ENCODE measurements at regions not wholly inside any gene's neighbourhood (a gene's known extent, or its start where the extent isn't known, plus 50 kb on each side); places are given as distances from the start of the nearest gene placed in this dataset.

- H3K27ac ChIP-seq: no peak overlapping the region
Observed at GRCh38 chr5:4156153-4156552, 560.5 kb downstream of the IRX1 start.

GRCh38 chr5:4156889-4157288 lies 561.3 kb downstream of the IRX1 start:
- no peak overlapping the region for H3K27ac ChIP-seq
- TF ChIP-seq ZFX (IDR thresholded peaks at IDR 0.05; ENCODE audit: borderline replicate concordance) (no peak), CTCF (IDR thresholded peaks at IDR 0.05) (no peak)

More at GRCh38 chr5:4156153-4156552, 560.5 kb downstream of the IRX1 start:
- TF ChIP-seq CTCF (IDR thresholded peaks at IDR 0.05) (no peak), ZFX (IDR thresholded peaks at IDR 0.05; ENCODE audit: borderline replicate concordance) (no peak)

GRCh38 chr5:4158750-4159447 lies 563.3 kb downstream of the IRX1 start:
- no peak overlapping the region for H3K27ac ChIP-seq
- TF ChIP-seq CTCF (IDR thresholded peaks at IDR 0.05) (no peak), ZFX (IDR thresholded peaks at IDR 0.05; ENCODE audit: borderline replicate concordance) (no peak)

GRCh38 chr5:4159681-4160080 lies 564.0 kb downstream of the IRX1 start:
- TF ChIP-seq CTCF (IDR thresholded peaks at IDR 0.05): no peak
- no peak for TF ChIP-seq ZFX (IDR thresholded peaks at IDR 0.05; ENCODE audit: borderline replicate concordance)
- no peak overlapping the region for H3K27ac ChIP-seq

GRCh38 chr5:4164167-4164566 lies 568.5 kb downstream of the IRX1 start:
- no peak overlapping the region for H3K27ac ChIP-seq
- TF ChIP-seq CTCF (IDR thresholded peaks at IDR 0.05) (no peak), ZFX (IDR thresholded peaks at IDR 0.05; ENCODE audit: borderline replicate concordance) (no peak)

GRCh38 chr5:4180703-4181102 lies 585.1 kb downstream of the IRX1 start:
- H3K27ac ChIP-seq: no peak overlapping the region
- no peak for TF ChIP-seq CTCF (IDR thresholded peaks at IDR 0.05)
- no peak for TF ChIP-seq ZFX (IDR thresholded peaks at IDR 0.05; ENCODE audit: borderline replicate concordance)

GRCh38 chr5:4182144-4182543 lies 586.5 kb downstream of the IRX1 start:
- no peak for TF ChIP-seq CTCF (IDR thresholded peaks at IDR 0.05)
- no peak for TF ChIP-seq ZFX (IDR thresholded peaks at IDR 0.05; ENCODE audit: borderline replicate concordance)
- H3K27ac ChIP-seq: no peak overlapping the region

Data from 22Rv1 (cell line).